AG04449 (cell line): ENCODE measurements at regions not wholly inside any gene's neighbourhood (a gene's known extent, or its start where the extent isn't known, plus 50 kb on each side); places are given as distances from the start of the nearest gene placed in this dataset.

ENCODE experiments used
- CTCF ChIA-PET: fragments of 350-600 bp; formaldehyde crosslinking; extraction: SDS; loops from one replicate; lab custom pipeline; 2021; ENCODE audit warnings: antibody characterized with exemption; lab: Yijun Ruan, JAX
- POLR2A ChIA-PET: fragments of 400-600, 350-600 bp; formaldehyde crosslinking; extraction: SDS; loops from one replicate; lab custom pipeline; 2020; ENCODE audit warnings: antibody characterized with exemption, inconsistent platforms; lab: Yijun Ruan, JAX
- DNase-seq: peaks from one replicate; pipeline ENCODE4 v3.0.0-alpha.2; 2010; ENCODE audit warnings: low read depth, low spot score
- H3K4me3 ChIP-seq: 2 replicates; pipeline ENCODE4 v1.5.1; 2011; ENCODE audit warnings: low read depth, mild to moderate bottlenecking, control low read depth, low read length
- TF ChIP-seq, protein P1 (sequence below): IDR thresholded peaks from one replicate; pipeline ENCODE4 v1.5.1; 2011; ENCODE audit warnings: mild to moderate bottlenecking, moderate library complexity, low read length, control low read depth, inconsistent platforms; ENCODE audit not compliant: insufficient read depth; ENCODE audit errors: missing control alignments

DNA sequence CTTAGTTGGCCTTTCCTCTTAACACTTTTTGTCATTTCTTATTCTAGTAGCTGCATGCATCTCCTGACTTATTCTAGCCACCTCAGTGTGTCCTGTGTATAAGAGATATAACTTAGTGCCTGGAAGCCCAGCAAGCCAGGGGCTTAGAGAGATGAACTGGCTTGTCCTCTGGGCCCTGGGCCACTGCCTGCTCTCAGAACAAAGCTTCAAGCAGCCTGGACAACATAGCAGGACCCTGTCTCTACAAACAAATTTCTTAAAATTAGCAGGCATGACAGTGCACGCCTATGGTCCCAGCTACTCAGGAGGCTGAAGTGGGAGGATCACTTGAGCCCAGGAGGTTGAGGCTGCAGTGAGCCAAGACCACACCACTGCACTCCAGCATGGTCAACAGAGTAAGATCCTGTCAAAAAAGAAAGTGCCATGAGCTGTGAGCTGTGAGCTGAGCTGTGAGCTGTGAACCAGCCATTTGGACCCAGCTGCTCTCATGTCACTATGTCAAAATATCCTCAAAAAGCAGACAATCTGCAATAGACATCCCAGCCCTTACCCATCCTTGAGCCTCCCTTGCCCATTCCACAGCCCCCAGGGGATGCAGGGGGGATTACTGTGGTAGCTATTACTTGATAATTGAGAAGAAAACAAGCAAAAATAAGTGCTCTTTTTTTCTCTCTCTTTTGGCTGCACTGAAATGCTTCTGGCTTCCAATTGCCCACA lies 174.5 kb downstream of the OPA1 start:
- no peak for DNase-seq
- TF ChIP-seq, protein P1, sequence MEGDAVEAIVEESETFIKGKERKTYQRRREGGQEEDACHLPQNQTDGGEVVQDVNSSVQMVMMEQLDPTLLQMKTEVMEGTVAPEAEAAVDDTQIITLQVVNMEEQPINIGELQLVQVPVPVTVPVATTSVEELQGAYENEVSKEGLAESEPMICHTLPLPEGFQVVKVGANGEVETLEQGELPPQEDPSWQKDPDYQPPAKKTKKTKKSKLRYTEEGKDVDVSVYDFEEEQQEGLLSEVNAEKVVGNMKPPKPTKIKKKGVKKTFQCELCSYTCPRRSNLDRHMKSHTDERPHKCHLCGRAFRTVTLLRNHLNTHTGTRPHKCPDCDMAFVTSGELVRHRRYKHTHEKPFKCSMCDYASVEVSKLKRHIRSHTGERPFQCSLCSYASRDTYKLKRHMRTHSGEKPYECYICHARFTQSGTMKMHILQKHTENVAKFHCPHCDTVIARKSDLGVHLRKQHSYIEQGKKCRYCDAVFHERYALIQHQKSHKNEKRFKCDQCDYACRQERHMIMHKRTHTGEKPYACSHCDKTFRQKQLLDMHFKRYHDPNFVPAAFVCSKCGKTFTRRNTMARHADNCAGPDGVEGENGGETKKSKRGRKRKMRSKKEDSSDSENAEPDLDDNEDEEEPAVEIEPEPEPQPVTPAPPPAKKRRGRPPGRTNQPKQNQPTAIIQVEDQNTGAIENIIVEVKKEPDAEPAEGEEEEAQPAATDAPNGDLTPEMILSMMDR = no peak
- H3K4me3 ChIP-seq = no peak overlapping the region
- POLR2A ChIA-PET = no interaction called here
- CTCF ChIA-PET = interaction anchor here (0.9 to 4.4 kb wide), 3 partner anchors 13 to 549 kb away, joined by 3 to 37 read pairs (median 3); no protein-coding TSS in a partner anchor

DNA sequence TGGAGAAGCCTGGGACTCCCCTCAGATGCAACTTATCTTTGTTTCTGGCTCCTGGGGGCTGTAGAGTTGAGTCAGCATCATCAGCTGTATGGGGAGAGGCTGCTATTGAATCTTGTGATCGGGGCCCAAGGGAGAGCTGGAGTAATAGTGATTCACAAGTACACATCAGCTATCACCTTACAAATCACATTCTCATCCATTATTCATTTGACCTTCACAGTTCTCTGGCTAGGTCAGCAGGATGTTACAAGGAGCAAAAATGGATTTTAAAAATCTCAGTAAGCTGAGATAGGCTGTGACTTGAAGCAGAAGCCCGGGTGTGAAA lies 175.0 kb downstream of the OPA1 start:
- H3K4me3 ChIP-seq = no peak overlapping the region
- no peak for DNase-seq
- CTCF ChIA-PET = interaction anchor here (0.9 to 4.4 kb wide), 3 partner anchors 12 to 548 kb away, joined by 3 to 37 read pairs (median 3); no protein-coding TSS in a partner anchor
- POLR2A ChIA-PET = no interaction called here
- TF ChIP-seq, protein P1 = no peak

DNA sequence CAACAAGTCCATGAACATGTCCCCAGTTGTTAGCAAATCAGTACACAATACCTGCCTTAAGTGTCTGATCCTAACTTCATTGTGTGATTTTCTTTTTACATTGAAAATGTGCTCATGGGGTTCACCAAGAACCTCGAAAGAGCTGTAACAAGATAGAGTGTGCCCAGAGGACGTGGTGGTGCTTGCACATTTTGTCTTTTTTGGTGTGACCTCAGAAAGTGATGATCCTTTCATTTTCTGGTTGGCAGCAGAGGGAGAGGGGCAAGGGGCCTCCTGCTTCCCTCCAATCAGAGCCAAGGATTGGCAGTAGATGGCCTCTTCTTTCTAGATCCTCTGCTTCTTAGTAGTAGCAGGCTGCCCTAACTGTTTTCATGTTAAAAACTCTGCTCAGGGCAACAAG lies 176.4 kb downstream of the OPA1 start:
- CTCF ChIA-PET = interaction anchor here (1.7 to 4.4 kb wide), 2 partner anchors 11 to 546 kb away, joined by 9 to 37 read pairs; no protein-coding TSS in a partner anchor
- TF ChIP-seq, protein P1 = no peak
- POLR2A ChIA-PET = no interaction called here
- no peak overlapping the region for H3K4me3 ChIP-seq
- no peak for DNase-seq

DNA sequence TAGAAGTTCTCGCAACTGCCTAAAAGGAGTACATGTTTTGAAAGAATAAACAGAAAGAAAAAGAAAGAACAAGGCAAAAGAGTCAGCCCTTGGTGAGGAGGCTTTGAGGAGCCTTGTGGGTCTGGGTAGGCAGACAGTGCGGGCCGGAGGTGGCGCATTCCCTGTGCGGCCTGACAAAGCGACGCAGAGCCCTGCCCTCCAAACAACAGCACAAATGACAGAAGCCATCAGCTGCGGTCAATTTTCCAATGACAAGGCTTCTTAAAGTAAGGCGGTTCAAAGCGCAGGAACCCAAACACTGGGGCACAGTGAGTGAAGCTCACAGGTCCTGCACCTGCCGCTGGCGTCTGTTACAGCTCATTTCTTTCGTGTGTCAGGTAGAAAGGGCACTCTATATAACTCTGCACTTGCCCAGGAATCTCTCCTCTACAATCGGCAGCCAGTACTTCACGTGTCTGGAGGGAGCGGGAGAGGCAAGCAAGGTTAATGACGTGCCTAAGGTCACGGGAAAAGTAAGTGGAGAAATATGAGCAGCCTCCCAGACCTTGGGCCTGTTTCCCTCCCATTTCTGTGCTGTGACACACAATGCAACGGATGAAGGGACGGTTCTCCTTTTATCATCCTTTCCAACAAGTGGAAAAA lies 178.1 kb downstream of the OPA1 start:
- TF ChIP-seq, protein P1 = no peak
- no peak for DNase-seq
- H3K4me3 ChIP-seq = no peak overlapping the region
- ChIA-PET POLR2A (no interaction called here), CTCF (interaction anchor here (1.1 kb wide), 1 partner anchor 10 kb away, joined by 7 read pairs; no protein-coding TSS in a partner anchor)

DNA sequence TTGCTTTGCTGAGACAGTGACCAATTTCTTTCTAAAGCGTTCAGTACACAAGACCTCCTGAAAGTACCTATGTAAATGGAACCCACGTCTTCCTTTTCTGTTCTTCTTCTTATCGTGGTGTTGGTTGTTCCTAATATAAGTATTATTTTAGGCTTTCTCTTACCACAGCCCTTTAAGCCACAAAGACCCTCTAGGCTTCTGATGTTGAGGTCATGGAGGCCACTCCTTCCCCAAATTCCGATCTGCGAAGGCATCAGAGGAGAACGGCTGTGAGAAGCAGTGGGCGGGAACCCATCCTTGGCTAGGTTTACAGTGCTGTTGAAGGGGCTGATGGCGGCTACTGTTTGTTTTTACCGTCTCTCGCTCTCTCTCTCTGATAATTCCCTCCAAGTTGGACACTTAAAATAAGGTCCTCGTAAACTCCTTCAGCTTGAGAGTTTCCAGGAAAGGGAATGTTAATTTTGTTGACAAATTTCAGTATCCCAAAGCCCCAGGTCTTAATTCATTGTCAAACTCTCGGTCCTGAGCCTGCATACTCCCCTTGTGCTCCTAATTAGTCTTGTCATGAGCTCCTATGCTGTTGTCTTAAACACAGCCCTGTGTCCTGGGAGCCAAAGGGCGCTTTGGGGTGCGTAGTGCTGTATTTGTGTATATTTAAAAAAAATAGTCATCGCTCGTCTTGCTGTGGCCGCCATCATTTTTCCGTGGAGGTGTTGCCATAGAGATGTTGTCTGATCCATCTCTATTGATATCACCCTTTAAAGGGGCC lies 178.8 kb downstream of the OPA1 start:
- TF ChIP-seq, protein P1 = no peak
- CTCF ChIA-PET = interaction anchor here (1.1 kb wide), 1 partner anchor 9 kb away, joined by 7 read pairs; no protein-coding TSS in a partner anchor
- no peak for DNase-seq
- POLR2A ChIA-PET = no interaction called here
- no peak overlapping the region for H3K4me3 ChIP-seq
